ENCODE measurements at regions not wholly inside any gene's neighbourhood (a gene's known extent, or its start where the extent isn't known, plus 50 kb on each side); places are given as distances from the start of the nearest gene placed in this dataset.

GRCh38 chr4:125191232-125191631, 123.5 kb upstream of the FAT4 start:
- no peaks in the 10 kb centered on the region for H3K36me3 ChIP-seq (ENCODE audit: control insufficient read depth in 4 of 4, insufficient read depth in 4 of 4, low read length in 4 of 4)
- WGBS, 2 donors: 93 to 98% methylated on average over 3 of the region's 3 CpGs
- H3K9ac ChIP-seq (ENCODE audit: insufficient read depth in 1 of 2, low read length in 2 of 2): no peak overlapping the region
- H3K9me3 ChIP-seq (ENCODE audit: control insufficient read depth in 4 of 4, insufficient read depth in 3 of 4, low read length in 3 of 4): no peaks in the 10 kb centered on the region
- H3K4me3 ChIP-seq: no peak overlapping the region
- no peaks in the 10 kb centered on the region for H3K4me1 ChIP-seq (ENCODE audit: control insufficient read depth in 5 of 5, insufficient read depth in 5 of 5, low read length in 5 of 5)
- no peak for DNase-seq
- ATAC-seq (ENCODE audit: insufficient read depth, low FRiP score): no peak
- no peaks in the 10 kb centered on the region for H3K27me3 ChIP-seq (ENCODE audit: control insufficient read depth in 3 of 3, insufficient read depth in 3 of 3, low read length in 2 of 3)
- TF ChIP-seq, protein P1, sequence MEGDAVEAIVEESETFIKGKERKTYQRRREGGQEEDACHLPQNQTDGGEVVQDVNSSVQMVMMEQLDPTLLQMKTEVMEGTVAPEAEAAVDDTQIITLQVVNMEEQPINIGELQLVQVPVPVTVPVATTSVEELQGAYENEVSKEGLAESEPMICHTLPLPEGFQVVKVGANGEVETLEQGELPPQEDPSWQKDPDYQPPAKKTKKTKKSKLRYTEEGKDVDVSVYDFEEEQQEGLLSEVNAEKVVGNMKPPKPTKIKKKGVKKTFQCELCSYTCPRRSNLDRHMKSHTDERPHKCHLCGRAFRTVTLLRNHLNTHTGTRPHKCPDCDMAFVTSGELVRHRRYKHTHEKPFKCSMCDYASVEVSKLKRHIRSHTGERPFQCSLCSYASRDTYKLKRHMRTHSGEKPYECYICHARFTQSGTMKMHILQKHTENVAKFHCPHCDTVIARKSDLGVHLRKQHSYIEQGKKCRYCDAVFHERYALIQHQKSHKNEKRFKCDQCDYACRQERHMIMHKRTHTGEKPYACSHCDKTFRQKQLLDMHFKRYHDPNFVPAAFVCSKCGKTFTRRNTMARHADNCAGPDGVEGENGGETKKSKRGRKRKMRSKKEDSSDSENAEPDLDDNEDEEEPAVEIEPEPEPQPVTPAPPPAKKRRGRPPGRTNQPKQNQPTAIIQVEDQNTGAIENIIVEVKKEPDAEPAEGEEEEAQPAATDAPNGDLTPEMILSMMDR (IDR thresholded peaks at IDR 0.05; ENCODE audit: control extremely low read depth, extremely low read depth): no peak
- H3K27ac ChIP-seq (ENCODE audit: low read depth in 1 of 2, low read length in 1 of 2): no peak overlapping the region

- TF ChIP-seq, protein P1 (IDR thresholded peaks at IDR 0.05; ENCODE audit: control extremely low read depth, extremely low read depth): no peak
- no peak for ATAC-seq (ENCODE audit: insufficient read depth, low FRiP score)
Observed at GRCh38 chr4:125187226-125188176, 127.3 kb upstream of the FAT4 start.

DNA sequence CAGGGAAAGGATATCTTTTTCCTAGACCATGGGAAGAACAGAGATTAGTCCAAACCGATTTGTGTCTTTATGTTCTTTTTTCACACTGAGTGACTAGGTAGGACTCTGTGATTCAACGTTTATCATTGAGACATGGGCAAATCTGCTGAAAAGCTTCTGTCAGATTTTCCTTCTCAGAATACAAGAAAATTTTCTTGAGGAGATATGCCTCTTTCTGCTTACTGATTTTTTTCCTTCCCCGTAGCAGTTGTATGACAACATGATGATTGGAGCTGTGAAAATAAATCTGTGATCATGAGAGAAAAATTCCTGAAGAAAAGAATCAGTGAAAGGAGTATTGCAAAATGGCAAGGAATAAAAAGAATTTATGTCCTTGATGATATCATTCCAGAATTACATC, 130.6 kb upstream of the FAT4 start:
- no peak overlapping the region for H3K9ac ChIP-seq (ENCODE audit: insufficient read depth in 1 of 2, low read length in 2 of 2)
- no peaks in the 10 kb centered on the region for H3K4me1 ChIP-seq (ENCODE audit: control insufficient read depth in 5 of 5, insufficient read depth in 5 of 5, low read length in 5 of 5)
- H3K36me3 ChIP-seq (ENCODE audit: control insufficient read depth in 4 of 4, insufficient read depth in 4 of 4, low read length in 4 of 4): no peaks in the 10 kb centered on the region
- no peaks in the 10 kb centered on the region for H3K27me3 ChIP-seq (ENCODE audit: control insufficient read depth in 3 of 3, insufficient read depth in 3 of 3, low read length in 2 of 3)
- DNase-seq: no peak
- ATAC-seq (ENCODE audit: insufficient read depth, low FRiP score): no peak
- H3K27ac ChIP-seq (ENCODE audit: low read depth in 1 of 2, low read length in 1 of 2): no peak overlapping the region
- no peaks in the 10 kb centered on the region for H3K9me3 ChIP-seq (ENCODE audit: control insufficient read depth in 4 of 4, insufficient read depth in 3 of 4, low read length in 3 of 4)
- H3K4me3 ChIP-seq: no peak overlapping the region
- TF ChIP-seq, protein P1 (IDR thresholded peaks at IDR 0.05; ENCODE audit: control extremely low read depth, extremely low read depth): no peak
- 88 to 91% methylated on average over 3 of the region's 3 CpGs for WGBS, 2 donors

More at GRCh38 chr4:125187226-125188176, 127.3 kb upstream of the FAT4 start:
- WGBS, 2 donors: 87 to 89% methylated on average over 4 of the region's 4 CpGs
- Histone ChIP-seq H3K9ac (ENCODE audit: insufficient read depth in 1 of 2, low read length in 2 of 2) (no peak overlapping the region), H3K27ac (ENCODE audit: low read depth in 1 of 2, low read length in 1 of 2) (no peak overlapping the region), H3K36me3 (ENCODE audit: control insufficient read depth in 4 of 4, insufficient read depth in 4 of 4, low read length in 4 of 4) (no peaks in the 10 kb centered on the region), H3K27me3 (ENCODE audit: control insufficient read depth in 3 of 3, insufficient read depth in 3 of 3, low read length in 2 of 3) (no peaks in the 10 kb centered on the region), H3K4me3 (no peak overlapping the region), H3K4me1 (ENCODE audit: control insufficient read depth in 5 of 5, insufficient read depth in 5 of 5, low read length in 5 of 5) (no peaks in the 10 kb centered on the region), H3K9me3 (ENCODE audit: control insufficient read depth in 4 of 4, insufficient read depth in 3 of 4, low read length in 3 of 4) (no peaks in the 10 kb centered on the region)
- DNase-seq: no peak

Data from lung (tissue), 11 donors.